GM10266 (cell line): ENCODE measurements at regions not wholly inside any gene's neighbourhood (a gene's known extent, or its start where the extent isn't known, plus 50 kb on each side); places are given as distances from the start of the nearest gene placed in this dataset.

Experiments used
- DNase-seq: peaks from one replicate; pipeline ENCODE4 v3.0.0; 2012; ENCODE audit errors: extremely low spot score
- CTCF ChIP-seq: IDR thresholded peaks from 2 replicates; pipeline ENCODE4 v1.5.1; 2012; ENCODE audit warnings: mild to moderate bottlenecking, low read depth; ENCODE audit not compliant: control insufficient read depth, insufficient read depth; ENCODE audit errors: missing control alignments

- no peak for DNase-seq
These were observed 285.4 kb upstream of the BOD1L1 start for GRCh38 chr4:13912966-13913365.

GRCh38 chr4:13917015-13917414 lies 289.5 kb upstream of the BOD1L1 start:
- TF ChIP-seq CTCF = no peak
- no peak for DNase-seq

More at GRCh38 chr4:13912966-13913365, 285.4 kb upstream of the BOD1L1 start:
- no peak for TF ChIP-seq CTCF

- no peak for TF ChIP-seq CTCF
- no peak for DNase-seq
These were observed 290.6 kb upstream of the BOD1L1 start for GRCh38 chr4:13918110-13918509.

- no peak for TF ChIP-seq CTCF
- DNase-seq = no peak
These were observed 291.5 kb upstream of the BOD1L1 start for GRCh38 chr4:13918991-13919441.

GRCh38 chr4:13920111-13920875 lies 292.8 kb upstream of the BOD1L1 start:
- TF ChIP-seq CTCF = no peak
- DNase-seq = no peak

- no peak for DNase-seq
- no peak for TF ChIP-seq CTCF
These were observed 293.4 kb upstream of the BOD1L1 start for GRCh38 chr4:13920901-13921300.

GRCh38 chr4:13921805-13922204 lies 294.3 kb upstream of the BOD1L1 start:
- no peak for DNase-seq
- no peak for TF ChIP-seq CTCF
